AML-193 (cell line): ENCODE measurements at regions not wholly inside any gene's neighbourhood (a gene's known extent, or its start where the extent isn't known, plus 50 kb on each side); places are given as distances from the start of the nearest gene placed in this dataset.

Experiments
- DNase-seq, 2 experiments: peaks; one replicate each; lab custom pipeline; 2025; lab: John Stamatoyannopoulos, UW

DNA sequence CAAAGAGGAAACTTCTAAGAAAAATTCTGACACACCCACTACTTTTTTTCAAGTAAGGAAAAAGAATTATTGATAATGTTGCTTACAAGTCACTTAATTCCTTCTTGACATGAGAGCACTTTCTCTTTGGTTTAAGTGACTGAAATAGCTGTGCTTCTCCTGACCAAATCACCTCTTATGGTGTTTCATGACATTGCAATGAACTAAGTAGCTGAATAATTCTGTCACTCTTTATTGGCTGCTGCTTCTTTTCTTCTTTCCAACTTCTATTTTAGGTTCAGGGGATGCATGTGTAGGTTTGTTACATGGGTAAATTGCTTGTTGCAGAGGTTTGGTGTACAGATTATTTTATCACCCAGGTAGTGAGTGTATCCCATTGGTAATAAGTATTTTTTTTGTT is 447.6 kb upstream of the NETO1 start:
- DNase-seq: no peak

DNA sequence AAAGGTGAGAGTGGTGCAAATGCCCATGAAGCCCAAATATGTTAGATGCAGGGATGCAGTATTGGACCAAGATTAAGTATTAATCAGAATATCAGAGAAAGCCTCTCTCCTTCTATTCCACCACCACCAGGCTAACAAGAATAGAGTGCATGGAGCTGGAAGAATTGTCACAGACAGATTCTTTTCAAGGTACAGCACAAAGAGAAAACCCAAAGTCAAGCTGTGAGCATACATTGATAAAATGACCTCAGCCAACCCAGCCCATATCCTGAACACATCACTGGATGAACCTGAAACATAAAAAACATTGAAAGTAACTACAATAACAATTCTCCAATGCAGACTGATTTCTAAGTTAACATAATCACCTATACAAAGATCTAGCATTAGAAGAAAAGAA is 445.7 kb upstream of the NETO1 start:
- DNase-seq: no peak

DNA sequence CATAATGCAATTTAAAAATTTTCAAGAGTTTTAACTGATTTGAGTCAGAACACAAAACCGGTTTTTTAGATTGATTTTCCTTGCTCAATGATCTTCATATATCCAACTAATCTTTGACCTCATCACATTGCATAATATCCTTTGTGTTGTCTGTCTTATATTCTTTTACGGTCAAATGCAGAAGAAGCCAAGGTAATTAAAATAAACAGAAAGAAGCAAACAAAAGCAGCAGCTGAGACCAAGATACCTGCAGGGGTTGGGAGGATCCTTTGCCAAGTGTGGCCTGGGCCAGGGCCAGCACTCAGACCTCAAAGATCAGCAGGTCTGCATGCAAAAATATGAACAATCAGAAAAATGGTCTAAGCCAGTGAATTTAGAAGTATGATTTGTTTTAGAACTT is 428.9 kb upstream of the NETO1 start:
- no peak for DNase-seq

- no peak for DNase-seq
These were observed 424.4 kb upstream of the NETO1 start for GRCh38 chr18:73292156-73292555.

- no peak for DNase-seq
These were observed 421.0 kb upstream of the NETO1 start for GRCh38 chr18:73288813-73289212.

- no peak for DNase-seq
These were observed 418.8 kb upstream of the NETO1 start for GRCh38 chr18:73286584-73286983.

DNA sequence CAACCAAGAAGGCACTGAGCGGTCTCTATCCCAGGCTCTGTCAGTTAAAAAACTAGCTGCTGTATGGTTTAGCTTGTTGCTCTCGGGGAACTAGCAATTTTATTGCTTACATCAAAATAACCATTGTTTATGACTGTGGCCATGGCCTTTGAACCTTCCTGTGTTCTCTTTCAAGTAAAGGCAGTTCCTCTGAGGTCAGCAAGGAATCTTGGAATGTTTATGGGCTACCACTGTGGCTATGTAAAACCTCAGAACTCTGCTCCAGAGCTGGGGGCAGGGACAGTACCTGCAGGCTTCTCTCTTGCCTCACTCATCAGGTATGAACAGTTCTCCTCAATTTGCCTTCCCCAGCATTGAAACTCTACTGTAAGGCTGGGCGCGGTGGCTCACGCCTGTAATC is 416.0 kb upstream of the NETO1 start:
- DNase-seq: no peak

DNA sequence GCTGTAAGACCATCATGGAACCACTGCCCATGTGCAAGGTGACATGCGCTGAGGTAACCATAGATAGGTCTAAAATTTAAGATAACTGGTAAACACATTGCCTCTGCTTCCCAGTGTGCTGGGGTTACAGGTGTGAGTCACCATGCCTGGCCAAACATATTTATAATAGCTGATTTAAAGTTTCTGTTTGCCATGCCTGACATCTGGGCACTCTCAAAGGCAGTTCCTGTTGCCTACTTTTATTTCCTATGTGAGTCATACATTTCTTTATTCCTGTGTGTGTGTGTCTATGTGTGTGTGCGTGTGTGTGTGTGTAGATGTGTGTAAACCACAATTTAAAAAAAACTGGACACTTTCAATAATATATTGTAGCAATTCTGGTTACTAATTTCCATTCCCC is 415.2 kb upstream of the NETO1 start:
- no peak for DNase-seq

DNA sequence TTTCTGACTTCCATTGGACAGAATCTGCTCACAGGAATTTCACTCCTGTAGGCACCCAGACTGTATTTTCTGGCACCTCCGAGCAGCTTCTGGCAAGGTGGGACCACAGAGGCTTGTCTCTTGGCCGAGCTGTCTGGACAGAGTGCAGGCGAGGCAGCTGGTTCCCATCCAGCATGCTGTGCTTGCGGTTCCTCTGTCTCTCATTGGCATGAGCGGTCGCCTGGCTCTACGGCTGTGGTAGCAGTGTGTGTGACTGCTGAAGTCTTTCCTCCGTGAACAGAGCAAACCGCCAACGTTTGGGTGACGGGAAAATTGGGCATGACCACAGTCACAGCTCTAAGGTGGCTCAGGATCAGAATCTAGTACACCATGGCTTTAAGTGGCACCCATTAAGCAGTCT is 411.7 kb upstream of the NETO1 start:
- DNase-seq: no peak

DNA sequence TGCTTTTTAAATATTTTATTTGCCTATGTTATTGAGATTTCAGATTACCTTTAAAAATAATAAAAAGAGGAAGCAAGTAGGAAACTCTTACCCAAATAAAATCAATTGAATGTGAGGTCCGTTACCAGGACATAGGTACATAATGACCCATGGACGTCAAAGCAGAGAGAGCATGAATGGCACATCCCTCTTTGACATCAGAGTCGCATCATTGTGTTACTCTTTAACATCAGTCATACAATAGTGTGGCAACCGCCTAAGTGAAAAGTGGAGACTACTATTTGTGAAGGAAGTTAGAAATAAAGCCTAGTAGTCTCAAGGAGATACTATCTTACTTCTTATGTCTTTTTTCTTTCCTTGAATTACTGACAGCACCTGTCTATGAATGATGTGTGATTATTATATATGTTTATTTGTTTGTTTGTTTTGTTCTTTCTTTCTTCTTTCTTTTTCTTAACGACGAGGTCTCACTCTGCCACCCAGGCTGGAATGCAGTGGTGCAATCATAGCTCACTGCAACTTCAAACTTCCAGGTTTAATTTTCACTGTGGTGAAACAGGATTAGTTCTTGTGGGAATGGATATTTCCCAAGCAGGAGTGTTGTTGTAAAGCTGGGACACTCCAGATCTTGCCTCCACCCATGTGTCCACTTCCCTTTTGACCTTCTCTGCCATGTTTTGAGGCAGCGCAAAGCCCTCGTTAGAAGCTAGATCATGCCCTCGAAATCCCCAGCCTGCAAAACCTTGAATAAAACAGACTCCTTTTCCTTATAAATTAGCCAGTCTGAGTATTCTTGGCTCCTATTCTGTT is 407.2 kb upstream of the NETO1 start:
- no peak for DNase-seq

DNA sequence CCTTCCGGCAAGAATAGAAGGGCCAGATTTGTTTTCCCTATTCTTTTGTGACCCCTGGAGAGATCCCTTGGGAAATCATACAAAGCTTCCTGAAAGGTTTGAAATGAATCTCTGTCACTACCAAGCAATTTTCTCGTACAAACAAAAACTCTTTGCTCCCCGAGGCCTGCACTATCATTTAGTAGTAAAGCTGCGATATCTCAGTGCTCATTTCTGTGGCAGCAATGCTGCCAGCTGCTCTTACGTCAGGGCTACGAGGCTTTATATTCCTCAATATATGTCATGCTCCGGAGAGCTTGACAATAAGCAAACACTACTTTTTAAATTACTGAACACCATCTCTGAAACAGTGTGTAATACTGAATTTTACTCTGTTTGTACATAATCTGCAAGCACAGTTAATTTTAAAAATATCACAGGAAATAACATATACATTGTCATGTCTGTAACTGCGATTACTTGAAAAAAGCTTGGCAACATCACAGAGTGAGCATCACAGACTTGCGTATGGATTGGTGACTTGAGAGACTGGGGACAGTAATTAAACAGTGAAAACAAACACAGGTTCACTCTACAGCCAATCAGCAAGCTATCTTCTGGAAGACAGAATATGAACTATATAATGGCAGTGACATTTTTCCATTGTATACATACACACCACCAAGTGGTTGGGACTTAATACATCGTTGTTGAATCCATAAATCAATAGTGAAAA is 403.3 kb upstream of the NETO1 start:
- no peak for DNase-seq

GRCh38 chr18:73264562-73264921 is 396.8 kb upstream of the NETO1 start:
- no peak for DNase-seq

- no peak for DNase-seq
These were observed 394.1 kb upstream of the NETO1 start for GRCh38 chr18:73261923-73262322.

DNA sequence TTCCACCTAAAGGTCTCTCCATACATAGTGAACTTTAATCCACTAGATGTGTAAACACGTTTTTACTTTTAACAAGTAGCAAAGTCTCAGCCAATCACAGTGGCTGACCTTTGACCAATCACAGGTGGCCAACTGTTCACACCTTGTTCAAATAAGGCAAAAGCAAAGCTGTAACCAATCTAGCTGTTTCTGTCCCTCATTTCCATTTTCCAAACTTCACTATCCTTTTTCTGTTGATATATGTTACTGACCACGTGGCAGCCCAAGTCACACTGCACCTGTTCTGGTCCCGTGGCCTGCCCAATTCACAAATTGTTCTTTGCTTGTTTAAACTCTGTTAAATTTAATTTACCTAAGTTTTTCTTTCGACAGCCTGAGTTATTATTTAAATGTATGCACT is 393.5 kb upstream of the NETO1 start:
- no peak for DNase-seq

DNA sequence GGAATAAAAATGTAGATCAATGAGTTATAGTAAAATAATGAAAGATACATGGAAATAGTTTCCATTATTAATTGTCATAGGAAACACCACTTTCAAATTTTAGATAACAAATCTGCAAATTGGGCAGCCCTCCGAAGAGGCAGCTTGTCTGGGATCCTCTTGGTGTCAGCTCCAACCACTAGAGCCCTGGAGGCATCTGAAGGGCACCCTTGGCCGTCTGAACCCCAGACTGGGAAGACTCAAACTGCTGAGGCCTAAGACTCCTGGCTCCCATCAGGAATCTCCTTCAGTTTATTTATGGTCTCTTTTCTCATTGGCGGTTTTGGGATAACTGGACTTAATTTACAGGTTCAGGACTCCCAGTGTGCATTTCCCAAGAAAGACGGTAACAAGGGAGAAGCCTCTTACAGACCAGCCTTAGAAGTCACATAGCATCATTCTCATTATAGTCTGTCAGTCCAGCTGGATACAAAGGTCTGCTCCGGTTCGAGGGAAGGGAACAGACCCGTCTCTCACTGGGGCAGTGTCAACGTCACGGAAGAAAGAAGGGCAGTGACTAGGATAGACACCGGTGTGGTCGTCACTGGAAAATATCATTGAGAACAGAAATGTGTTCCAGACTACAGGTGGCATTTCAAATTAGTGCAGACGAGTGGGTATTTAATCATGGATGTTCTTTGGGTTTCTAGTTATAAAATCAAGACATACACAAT is 390.7 kb upstream of the NETO1 start:
- no peak for DNase-seq

- no peak for DNase-seq
These were observed 386.8 kb upstream of the NETO1 start for GRCh38 chr18:73254564-73254963.

DNA sequence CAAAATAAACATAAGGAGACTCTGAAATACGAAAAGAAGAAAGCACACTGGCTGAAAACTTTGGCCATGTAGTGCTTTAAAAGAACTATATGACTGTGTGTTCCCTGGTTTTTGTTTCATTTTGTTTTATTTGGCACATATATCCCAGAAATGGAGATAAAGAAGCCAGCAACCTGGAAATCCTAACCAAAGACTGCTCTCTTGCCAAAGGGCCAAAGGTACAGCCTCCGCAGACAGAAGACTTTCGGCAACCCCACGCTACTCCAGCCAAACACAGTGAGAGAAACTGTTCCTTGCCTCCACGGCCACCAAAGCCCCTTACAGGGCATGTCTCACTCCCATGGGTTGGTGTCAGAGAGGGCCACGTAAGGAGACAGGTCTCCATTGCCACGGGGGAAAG is 381.2 kb upstream of the NETO1 start:
- DNase-seq: no peak

- no peak for DNase-seq
These were observed 379.0 kb upstream of the NETO1 start for GRCh38 chr18:73246763-73247162.

DNA sequence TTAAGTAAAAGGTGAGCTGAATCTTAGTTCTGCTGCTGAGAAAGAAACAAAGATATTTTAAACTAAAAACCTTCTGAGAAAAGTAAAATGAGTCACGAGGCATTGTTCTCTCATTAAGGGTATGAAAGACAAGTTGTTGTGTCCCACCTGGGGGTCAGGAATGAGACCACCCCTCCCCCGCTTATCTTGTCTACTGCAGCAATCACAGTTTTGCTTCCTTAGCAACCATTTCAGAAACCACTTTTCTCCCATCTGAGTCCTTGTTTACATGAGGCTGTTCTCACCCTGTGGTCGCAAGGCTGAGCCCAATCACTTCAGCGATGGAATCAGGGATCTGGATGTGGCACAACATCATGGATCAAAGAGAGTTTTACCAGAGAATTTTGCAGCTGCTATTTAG is 377.6 kb upstream of the NETO1 start:
- no peak for DNase-seq

- no peak for DNase-seq
These were observed 376.6 kb upstream of the NETO1 start for GRCh38 chr18:73244401-73244800.

- DNase-seq: no peak
These were observed 373.1 kb upstream of the NETO1 start for GRCh38 chr18:73240899-73241298.

DNA sequence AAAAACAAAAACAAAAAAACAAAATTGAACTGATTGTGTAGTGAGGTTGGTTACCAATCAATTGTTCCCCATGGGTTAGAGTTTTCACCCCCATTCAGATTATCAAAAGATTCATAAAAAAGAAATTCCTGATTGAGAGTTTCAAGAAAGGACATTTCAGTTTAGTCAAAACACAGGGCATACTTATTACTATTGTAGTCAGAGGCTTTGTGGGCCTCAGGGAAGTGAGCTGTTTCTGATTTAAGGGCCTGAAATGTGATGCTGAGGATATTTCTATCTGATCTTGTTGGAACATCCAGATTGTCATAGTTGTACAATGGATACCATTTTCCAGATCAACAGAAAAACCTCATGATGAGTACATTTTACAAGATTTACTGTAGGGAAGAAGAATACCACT is 368.1 kb upstream of the NETO1 start:
- no peak for DNase-seq

- no peak for DNase-seq
These were observed 367.7 kb upstream of the NETO1 start for GRCh38 chr18:73235491-73235890.
